ENCODE measurements at regions not wholly inside any gene's neighbourhood (a gene's known extent, or its start where the extent isn't known, plus 50 kb on each side); places are given as distances from the start of the nearest gene placed in this dataset.
"Not testable (repeated sequence)": the region's sequence is repeated elsewhere in the genome, so short reads cannot be mapped to it uniquely, and the experiment has no call there.

DNA sequence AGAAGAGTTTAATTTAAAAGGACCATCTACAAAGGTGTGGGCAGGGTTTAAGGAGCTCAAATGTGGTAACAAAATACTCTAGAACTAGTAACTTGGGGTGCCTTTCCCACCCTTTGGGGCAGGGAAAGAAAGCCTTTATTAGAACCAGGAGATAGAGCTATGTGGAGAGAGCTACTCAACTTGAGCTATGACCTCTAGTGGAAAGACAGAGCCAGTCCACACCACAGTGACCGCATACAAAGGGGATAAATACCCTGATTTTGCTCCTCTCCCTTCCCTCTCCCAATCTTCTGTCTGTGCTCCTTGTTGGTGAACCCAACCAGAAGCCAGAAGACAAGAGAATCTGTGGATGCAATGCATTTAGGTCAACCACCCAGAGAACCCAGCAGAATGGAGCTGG is 54.4 kb upstream of the JAK1 start:
- DNase-seq, result no peak

DNA sequence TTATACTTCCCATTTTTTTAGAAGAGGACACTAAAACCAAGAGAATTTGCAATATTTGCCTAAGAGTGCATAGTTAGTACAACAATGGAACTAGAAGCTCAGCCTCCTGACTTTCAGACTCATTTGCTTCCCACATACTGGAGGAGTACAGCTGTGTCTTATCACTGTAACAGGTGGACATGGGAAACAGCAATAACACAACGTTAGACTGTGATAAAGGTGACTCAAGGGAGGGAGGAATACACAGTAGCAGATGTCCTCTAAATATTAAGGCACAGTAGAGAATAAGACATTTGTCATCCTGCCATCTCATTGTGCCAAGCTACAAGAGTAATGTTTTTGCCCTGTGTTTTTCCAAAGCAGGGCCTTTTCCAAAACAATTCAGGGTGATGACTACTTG is 55.4 kb upstream of the JAK1 start:
- DNase-seq, result no peak

DNA sequence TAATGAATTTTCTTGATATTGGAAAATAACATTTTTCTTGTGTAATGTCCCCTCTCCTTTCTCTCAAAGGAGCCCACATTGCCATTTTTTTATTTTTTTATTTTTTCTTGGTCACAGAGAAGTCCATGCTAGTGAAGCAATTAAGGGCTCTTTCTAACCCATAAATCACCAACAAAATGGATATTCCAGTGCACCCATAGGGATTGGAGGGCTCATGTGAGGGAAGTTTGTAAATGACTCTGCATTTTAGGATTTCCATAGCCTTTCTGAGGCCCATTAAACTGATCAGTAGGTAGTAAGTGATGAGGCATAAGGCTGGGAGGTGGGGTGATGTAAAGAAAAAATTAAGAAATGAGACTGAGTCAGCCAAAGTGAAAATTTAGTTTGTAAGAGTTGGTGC is 55.9 kb upstream of the JAK1 start:
- no peak for DNase-seq

DNA sequence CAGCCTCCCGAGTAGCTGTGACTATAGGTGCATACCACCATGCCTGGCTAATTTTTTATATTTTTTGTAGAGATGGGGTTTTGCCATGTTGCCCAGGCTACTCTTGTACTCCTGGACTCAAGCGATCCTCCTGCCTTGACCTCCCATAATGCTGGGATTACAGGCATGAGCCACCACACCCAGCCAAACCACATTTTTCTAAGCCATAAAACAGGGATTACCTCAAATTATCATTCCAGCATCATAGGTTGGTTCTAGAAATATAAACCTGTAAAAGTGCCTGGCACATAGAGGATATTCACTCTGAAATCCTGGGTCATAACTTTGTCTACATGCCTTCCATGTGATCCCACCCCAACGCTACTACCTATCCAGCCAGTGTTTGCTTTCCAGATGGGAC is 59.4 kb upstream of the JAK1 start:
- DNase-seq, result no peak

DNA sequence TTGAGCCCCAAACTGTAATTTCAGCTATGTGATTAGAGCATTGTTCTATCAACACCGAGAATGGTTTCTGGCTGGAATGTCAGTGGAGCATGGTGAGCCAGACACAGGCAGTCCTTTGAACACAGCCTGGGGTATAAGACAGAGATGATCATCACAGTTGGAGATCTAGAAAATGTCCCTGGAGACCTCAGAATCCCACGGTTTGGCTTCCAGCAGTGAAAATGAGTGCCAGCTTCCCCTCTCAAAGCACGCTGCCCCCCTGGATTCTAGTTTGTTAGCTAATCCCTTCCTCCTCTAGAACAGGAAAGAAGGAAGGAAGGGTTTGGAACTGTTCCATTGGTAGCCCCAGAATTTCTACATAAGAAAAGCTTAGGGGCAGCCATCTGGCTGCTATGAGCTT is 59.9 kb upstream of the JAK1 start:
- DNase-seq, result no peak

DNA sequence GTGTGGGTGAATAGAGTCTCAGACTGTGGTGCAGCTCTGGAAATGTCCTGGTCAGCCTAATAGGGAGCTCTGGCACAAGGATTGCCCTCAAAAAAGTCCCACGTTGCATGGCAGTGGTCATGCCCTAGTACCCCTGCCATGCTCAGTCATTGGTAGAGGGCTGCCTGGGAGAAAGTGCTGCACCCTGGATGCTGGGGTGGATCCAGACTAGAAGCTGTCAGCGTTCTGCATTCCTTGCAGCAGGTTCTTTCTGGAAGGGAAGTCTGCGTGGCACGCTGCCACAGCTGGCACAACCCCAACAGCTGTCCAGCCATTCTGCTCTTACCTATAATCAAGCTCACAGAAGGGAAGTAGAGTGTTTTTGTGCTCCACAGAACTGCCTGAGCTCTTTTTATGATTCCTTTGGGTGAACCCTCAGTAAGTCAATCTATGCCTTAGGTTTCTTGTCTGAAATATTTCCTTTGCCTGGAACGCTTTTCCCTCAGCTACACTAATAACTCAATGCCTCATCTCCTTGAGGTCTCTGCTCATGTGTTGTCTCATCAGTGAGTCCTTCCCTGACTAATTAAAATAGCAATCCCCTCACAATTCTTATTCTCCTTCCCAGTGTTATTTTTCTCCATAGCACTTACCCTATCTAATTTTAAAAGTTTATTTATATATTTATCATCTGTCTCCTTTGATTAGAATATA is 61.5 kb upstream of the JAK1 start:
- DNase-seq, result no peak

DNA sequence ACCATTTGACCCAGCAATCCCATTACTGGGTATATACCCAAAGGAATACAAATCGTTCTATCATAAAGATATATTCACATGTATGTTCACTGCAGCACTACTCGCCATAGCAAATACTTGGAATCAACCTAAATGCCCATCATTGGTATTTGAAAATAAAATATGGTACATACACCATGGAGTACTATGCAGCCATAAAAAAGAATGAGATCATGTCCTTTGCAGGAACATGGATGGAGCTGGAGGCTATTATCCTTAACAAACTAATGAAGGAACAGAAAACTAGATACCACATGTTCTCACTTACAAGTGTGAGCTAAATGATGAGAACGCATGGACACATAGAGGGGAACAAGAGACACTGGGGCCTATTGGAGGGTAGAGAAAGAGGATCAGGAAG is 63.1 kb upstream of the JAK1 start:
- DNase-seq, result not testable (repeated sequence)

DNA sequence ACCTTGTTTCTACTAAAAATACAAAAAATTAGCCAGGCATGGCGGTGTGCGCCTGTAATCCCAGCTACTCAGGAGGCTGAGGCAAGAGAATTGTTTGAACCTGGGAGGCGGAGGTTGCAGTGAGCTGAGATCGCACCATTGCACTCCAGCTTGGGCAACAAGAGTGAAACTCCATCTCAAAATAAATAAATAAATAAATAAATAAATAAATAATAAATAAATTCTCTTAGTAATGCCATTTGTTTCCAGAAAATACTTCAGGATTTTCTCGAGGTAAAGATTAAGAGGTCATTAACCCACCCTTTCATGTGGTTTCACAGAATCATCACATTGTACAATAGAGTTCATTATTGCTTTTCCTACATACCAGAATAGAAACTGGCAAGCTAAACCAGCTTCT is 68.5 kb upstream of the JAK1 start:
- not testable (repeated sequence) for DNase-seq

DNA sequence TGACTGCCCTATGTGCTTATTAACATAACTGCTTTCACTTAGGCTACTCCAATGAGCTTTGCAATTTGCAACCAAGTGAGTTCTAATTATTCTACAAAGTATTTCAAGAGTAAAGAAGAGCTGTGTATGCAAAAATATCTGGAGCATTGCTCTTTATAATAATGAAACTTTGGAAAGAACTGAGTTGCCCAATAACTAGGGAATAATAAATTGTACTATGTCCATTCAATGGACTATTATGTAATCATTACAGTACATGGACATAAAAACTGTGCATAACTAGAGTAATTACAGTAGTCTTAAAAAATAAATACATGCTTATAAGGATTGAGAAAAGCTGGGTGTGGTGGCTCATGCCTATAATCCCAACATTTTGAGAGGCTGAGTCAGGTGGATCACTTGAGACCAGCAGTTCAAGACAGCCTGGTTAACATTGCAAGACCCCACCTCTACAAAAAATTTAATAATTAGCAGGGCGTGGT is 70.3 kb upstream of the JAK1 start:
- DNase-seq, result no peak

DNA sequence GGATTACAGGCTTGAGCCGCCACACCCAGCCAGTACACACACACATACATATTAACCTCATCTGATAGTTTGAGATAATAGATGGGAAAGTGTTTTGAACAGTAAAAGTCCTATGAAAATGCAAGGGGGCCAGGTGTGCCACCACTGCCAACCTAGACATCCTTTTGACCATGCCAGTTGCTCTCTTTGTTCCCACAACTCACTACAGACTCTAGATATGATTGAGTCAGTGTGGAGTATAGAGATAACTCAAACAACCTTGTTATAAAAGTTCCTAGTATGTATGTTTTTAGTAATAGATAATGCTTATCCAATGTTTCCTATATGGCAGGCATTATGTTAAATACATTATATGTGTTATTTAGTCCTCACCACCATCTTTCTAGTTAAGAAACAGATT is 72.7 kb upstream of the JAK1 start:
- DNase-seq, result no peak

DNA sequence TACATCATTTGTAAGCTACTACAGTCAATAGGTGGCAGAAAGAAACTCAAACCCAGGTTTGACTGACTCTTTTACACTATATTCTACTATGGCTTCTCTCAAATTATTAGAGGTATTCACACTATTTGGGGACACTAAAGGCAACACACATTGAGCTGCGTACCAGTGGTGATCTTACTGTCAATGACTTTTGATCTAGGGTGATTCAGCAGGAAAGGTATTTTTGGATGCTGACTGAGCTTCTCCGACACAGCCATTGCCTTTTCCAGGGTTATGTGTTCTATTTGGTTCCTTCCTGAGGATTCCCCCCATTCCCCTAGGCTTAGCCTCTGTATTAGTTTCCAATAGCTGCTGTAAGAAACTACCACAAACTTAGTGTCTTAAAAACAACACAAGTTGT is 73.2 kb upstream of the JAK1 start:
- no peak for DNase-seq

DNA sequence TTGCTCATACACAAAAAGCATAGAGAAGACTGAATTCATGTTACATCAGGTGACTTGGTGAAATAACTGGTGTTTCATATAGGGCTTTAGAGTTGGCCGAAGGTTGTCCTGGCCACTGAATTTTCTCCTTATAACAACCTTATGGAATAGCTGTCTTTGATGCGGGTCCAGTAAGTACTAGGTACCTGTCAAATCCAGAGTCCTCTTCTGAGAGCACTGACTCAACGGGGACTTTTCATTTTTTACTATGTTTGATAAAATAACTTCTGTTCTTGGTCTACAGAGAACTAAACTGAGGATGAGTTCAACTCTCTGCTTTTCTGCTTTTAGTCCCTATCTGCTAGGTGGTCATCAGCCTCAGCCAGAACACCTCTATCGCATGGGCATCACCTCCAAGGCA is 76.1 kb upstream of the JAK1 start:
- DNase-seq, result no peak

DNA sequence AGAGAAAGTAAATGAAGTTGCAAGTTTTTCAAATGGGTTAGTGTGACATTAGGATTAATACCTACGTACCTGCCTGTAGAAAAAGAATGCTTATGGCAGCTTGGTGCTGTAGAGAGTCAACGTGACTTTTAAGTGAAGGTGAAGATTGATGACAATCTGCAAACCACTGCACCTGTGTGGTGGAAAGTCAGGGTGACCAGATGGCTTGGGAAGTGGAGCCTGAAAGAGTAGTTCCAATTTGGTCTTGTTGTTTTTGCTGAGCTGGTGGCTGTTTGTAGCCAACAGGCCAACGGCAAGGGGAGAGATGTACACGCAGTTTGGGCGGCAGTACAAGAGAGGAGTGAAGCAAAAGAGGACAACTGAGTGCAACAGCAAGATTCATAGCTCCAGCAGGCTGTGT is 78.1 kb upstream of the JAK1 start:
- DNase-seq, result no peak

DNA sequence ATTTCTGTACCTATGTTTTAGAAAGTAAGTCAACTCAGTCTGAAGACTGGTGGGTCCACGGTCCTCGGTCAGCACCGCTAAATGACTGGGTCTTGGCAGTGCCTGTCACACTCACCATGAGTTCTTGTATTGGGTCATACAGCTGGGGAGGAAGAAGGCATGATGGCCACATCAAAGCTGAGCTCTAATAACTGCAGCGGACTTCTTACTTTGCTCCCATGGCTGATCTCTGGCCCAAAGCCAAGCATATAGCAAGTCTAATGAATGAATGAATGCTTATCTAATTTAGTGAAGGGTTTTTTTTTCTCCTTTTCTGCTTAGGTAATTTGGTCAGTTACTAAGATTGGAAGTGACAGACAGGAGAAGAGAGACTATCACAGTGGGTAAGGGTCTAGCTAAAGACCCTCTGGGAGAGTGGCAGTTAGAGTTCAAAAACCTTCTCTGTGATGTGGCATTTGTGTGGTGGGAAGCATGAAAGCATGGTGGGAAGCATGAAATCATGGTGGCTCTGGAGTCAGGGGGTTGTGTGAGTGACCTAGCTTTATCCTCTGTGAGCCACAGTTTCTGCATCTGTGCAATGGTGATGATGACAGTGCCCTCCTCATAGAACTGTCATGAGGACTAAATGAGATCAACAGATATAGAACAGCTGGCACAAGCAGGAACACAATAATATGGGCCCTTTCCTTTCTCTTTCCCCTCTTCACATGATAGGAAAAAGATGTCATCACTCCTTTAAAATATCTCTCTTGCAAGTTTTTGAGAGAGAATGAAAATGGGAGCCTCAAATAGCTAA is 78.9 kb upstream of the JAK1 start:
- DNase-seq, result no peak

DNA sequence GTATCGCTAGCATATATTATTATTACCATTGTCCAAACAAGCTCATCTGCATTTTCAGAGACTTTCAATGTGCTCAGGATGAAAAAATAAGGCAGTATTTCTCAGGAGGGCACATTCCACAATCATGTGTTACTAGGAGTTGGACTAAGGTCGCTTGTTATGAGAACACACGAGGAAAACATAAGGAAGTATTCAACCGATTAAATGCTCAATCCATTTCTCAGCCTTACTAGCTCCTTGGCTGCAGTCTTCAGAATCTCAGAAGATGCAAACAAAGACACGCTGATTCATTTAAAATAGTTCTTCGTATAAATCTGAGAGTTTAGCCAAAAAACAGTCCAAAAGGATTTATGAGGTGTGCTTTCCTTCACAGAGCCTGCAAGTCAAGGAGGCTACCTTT is 82.0 kb upstream of the JAK1 start:
- no peak for DNase-seq

DNA sequence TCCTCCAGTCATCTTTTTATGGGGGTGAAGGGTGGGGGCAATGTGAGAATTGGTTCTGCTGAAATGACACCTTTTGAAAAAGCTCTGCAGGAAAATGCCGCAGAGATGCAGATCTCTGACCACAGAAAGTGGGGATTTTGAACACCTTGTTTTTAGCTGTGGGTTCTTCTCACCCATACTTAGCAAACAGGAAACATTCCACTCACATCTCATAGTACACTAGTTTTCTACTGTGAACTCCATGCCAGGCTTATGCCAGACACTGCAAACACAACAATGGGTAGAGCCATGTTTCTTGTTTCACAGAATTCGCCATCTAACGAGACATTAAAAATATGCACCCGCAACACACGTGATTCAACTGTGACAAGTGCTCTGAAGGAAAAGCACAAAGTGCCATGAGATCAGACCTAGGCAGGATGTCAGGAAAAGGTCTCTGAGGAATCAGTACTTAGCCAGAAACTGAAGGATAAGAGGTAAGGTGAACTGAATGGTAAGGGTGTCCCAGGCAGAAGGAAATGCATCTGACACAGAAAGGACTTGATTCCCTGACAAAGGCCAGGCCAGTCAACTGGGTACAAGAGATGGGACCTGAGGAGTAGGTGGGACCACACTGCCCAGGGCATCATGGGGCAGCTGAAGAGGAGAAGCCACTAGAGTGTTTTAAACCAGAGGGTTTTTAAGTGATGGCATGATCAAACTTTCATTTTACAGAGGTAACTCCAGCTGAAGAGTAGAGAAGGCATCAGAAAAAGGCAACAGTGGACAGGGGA is 83.8 kb upstream of the JAK1 start:
- DNase-seq, result no peak

DNA sequence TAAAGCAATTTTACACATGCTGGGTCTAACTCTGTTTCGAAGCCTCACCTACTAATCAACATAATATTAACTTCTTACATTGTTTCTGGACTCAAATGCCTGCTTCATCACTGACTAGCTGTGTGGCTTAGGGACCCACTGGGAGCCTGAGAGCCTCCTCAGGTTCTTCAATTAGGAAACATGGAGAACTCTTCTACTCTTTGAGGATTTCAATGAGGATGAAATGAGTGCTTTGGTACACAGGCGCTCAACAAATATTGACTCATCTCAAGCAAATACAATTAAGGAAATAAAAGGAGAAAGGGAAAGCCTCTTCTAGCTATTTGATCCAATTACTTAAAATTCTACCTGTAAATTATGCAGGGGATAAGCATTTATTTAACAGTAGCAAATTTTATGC is 84.4 kb upstream of the JAK1 start:
- no peak for DNase-seq

DNA sequence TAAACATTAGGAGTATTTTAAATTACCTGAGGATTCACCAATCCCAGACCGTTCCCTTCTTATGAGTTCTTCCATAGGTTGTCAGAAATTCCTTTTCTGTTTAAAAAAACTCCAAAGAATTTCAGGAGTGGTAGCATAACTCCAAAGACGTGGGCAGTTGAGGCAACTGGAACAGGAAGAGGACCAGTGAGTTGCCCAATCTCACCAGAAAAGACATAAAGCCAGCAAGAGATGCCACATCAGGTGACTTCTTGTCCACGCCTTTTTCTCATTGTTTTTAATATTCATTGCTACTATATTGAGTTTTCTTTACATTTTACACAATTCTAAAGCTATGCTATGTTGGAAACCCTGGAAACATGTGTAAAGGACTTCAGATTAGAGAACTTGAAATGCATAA is 88.1 kb upstream of the JAK1 start:
- DNase-seq, result no peak

DNA sequence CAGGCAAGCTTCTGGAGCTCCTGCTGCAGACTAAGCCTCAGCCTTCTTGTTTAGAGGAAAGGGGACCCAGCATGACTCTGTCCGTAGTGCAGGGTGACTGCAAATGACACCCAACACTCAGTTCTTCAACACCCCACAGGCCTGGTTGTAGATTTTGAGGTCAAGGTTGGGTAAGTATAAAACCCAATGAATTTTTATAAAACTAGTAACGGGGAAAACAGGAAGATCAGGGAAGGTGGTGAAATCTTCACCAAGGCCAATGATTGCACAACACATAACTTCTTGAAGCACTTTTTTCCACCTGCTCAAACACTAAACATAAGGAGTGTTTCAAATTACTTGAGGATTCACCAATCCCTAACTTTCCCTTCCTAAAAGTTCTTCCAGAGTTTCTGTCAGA is 89.4 kb upstream of the JAK1 start:
- DNase-seq, result no peak

DNA sequence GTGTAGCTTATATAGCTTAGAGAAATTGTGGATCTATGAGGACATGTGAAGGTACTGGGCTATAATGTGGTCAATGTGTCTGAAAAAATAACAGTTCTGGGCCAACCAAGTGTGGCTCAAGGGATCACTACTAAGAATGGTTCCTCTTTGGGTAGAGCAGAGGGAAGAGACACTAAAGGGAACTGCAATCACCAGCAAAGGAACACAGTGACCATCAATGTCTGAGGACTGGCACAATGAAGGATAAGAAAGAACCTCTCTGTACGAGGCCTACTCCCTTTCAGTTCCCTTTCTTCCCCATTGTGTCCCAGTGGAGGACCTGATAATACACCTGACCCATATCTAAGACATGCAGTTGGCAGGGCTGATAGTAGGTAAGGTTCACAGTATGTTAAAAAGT is 89.9 kb upstream of the JAK1 start:
- no peak for DNase-seq

DNA sequence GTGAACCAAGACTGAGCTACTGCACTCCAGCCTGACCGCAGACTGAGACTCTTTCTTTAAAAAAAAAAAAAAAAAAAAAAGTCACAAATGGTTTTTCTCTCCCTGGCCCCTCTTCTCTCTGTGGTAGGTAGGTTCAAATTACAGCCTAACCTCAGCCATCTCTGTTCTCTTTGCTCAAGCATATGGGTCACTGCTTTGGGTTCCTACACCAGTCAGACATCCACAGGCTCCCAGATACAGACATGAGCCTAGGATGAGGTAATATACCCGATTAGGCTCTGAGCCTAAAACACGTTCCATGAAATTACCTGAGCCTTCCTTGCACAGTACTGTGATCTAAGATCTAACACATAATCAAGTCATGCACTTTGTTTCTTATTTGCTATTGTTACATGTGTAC is 90.5 kb upstream of the JAK1 start:
- no peak for DNase-seq

DNA sequence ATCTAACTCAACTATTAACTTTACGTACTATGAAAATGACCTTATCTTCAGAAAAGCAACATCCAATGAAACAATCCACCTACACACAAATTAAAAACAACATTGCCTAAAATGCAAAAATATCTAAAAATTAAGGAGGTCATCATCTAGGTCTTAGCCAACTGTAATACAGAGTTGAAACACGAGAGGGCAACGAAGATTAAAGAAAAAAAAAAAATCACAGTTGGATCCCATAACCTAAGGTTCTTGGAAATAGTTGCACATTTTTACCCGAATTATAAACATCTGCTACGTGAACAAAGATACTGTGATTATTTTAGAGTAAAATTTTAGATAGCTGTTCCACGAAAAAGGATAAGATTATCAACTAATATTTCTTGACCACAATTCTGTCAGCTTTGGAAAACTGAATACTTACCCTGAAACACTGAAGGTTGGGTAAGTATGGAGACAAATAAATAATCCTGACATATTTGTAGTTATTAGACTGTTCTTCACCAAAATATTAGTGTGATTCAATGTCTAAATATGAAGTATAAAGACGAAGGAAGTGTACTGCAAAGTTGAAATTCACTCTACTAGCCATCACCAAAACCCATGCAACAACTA is 88.0 kb upstream of the AK4 start:
- no peak for DNase-seq

DNA sequence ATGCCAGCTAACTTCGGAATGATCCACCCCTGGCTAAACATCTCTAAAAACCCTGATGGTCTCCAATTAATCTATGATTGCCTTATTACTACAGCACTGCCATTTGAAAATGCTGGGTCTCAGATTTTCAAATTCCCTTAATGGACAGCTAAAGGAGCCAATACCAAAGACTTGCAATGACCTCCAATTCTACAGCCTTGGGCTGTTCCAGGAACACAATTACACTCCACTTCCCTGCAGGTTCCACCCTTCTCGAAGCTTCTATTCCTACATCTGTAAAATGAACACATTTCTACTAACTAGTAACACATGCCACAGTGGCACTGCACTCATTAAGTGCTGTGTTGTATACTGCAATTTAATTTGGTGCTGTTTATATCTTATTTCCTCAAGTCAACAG is 85.7 kb upstream of the AK4 start:
- no peak for DNase-seq

DNA sequence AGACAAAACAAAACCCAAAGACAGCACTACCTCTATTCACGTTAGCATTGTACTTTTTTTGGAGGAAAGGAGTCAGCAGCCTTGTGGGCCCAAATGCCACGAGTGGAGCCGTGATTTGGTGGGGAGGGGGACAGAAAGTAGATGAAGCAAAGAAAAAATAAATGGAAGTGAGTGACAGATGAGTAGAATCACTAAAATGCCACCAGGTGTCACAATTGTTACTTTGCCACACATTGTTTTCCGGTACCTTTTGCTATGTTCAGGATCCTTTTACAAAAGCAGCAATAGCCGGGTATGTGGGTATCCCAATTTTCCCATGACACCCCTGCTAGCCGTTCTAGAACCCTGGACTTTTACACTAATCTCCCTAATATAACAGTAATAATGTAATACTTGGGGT is 85.0 kb upstream of the AK4 start:
- no peak for DNase-seq

Data from stimulated activated CD4-positive, alpha-beta T cell treated with anti-CD3 and anti-CD28 coated beads, Interleukin-12 subunit alpha, Interleukin-12 subunit beta, amount 100 ng/mL, for 4 hours (primary cell).